ENCODE measurements at regions not wholly inside any gene's neighbourhood (a gene's known extent, or its start where the extent isn't known, plus 50 kb on each side); places are given as distances from the start of the nearest gene placed in this dataset.
"Not testable (repeated sequence)": the region's sequence is repeated elsewhere in the genome, so short reads cannot be mapped to it uniquely, and the experiment has no call there.

DNA sequence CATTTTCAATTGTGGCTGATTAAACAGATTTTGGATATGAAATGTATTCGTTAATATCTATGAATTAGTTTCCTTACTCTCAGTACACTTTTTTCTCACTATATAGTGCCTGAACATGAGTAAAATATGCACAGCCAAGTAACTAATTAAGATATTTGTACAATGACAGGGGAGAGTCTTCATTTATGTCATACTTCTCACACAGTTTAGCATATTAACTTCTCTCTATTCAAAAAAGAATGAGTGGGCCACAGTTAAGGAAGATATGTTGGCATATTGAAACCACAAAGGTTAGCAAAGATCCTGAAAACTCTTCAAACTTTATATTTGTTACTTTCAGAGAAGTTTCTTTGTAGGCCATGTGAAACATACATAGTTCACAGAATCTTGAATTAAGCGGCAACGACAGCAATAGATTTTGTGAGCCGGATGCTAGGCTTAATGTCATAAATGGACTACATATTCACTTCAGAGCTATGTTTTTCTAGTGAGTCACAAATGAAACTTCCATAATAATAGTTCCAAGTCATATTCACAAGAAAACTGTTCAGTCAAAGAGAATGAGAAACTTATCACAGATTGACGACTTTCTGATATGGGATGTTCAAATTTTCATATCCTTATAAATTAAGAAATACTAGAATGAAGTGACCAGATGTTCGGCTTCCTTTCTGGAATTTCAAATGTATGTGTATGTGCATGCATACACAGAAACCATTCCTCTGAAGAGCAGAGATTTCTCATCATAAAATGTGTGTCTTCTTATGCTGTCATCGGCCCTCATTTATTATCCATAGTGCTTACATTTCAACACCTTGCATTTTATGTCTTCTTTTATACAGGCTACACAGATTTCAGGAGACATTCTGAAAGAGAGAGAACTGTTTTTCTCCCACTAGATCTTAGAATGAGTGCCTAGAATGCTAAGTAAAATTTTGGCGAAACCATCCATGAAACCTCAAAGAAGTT is 584.0 kb downstream of the SATB2 start:
- Histone ChIP-seq H3K4me3 (no peak overlapping the region), H3K4me1 (peaks cover 0 to 36% (median 0%) of the 10 kb centered on the region in 4 donors), H3K27ac (peak overlapping the region; percentile 51 to 72), H3K9me3 (no peaks in the 10 kb centered on the region), H3K36me3 (no peaks in the 10 kb centered on the region), H3K27me3 (no peaks in the 10 kb centered on the region)
- intact Hi-C loops (cut with DNase I; ENCODE audit: low total_unique reads), result no loop called here
- no peak for DNase-seq
- TF ChIP-seq, protein P1, sequence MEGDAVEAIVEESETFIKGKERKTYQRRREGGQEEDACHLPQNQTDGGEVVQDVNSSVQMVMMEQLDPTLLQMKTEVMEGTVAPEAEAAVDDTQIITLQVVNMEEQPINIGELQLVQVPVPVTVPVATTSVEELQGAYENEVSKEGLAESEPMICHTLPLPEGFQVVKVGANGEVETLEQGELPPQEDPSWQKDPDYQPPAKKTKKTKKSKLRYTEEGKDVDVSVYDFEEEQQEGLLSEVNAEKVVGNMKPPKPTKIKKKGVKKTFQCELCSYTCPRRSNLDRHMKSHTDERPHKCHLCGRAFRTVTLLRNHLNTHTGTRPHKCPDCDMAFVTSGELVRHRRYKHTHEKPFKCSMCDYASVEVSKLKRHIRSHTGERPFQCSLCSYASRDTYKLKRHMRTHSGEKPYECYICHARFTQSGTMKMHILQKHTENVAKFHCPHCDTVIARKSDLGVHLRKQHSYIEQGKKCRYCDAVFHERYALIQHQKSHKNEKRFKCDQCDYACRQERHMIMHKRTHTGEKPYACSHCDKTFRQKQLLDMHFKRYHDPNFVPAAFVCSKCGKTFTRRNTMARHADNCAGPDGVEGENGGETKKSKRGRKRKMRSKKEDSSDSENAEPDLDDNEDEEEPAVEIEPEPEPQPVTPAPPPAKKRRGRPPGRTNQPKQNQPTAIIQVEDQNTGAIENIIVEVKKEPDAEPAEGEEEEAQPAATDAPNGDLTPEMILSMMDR (IDR thresholded peaks at IDR 0.05), result no peak

DNA sequence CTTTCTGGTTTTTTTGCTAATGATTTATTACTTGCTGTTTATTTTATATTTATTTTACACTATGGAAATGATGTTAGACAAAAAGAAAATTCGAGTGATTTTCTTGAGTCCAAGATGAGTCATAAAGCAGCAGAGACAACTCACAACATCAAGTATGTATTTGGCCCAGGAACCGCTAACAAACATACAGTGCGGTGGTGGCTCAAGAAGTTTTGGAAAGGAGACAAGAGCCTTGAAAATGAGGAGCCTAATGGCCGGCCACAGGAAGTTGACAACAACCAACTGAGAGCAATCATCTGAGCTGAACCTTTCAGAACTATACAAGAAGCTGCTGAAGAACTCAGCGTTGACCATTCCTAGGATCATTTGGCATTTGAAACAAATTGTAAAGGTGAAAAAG is 594.1 kb downstream of the SATB2 start:
- TF ChIP-seq, protein P1 (IDR thresholded peaks at IDR 0.05), result no peak
- intact Hi-C loops (cut with DNase I; ENCODE audit: low total_unique reads), result no loop called here
- Histone ChIP-seq H3K4me3 (no peak overlapping the region), H3K27ac (no peak overlapping the region), H3K36me3 (no peaks in the 10 kb centered on the region), H3K27me3 (no peaks in the 10 kb centered on the region), H3K4me1 (no peaks in the 10 kb centered on the region), H3K9me3 (no peaks in the 10 kb centered on the region)
- DNase-seq, result no peak

DNA sequence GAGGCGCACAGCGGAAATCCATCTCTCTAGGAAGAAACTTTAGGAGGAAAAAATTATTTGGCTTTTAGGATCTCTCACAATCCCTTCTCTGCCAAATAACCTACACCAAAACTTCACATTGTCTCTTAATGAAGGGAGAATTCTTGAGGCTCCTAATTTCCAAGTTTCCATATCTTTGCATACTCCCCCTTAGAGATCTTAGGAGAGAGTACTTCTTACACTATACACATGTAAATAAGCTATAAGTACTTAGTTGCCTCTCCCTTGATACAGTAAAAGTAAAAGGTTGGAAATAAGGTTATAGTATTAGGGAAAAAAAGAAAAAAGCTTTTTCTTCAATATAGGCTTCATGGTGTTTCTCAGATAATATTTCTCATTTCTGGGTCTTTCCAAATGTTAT is 596.7 kb downstream of the SATB2 start:
- DNase-seq, result no peak
- Histone ChIP-seq H3K4me1 (no peaks in the 10 kb centered on the region), H3K4me3 (no peak overlapping the region), H3K36me3 (no peaks in the 10 kb centered on the region), H3K27me3 (no peaks in the 10 kb centered on the region), H3K9me3 (peaks cover 0 to 4% (median 0%) of the 10 kb centered on the region in 3 donors), H3K27ac (no peak overlapping the region)
- TF ChIP-seq, protein P1 (IDR thresholded peaks at IDR 0.05), result no peak
- intact Hi-C loops (cut with DNase I; ENCODE audit: low total_unique reads), result no loop called here

DNA sequence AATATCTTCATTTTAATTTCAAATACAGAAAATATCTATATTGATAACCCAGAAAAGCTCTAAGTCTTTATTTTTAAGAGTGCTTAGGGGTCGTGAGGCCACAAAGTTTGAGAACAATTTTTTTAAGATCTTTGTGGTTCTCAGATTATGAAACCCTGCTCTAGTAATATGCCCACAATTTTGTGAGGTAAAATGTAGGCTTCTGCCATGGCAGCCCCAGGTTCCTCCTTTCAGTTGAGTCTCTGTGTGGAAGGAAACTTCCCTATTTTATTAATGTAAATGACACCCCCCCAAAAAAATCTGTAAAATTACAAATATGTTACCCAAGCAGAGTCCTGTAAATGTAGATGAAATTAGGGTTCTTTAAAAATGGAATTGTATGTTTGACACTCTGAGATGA is 600.5 kb downstream of the SATB2 start:
- Histone ChIP-seq H3K27me3 (no peaks in the 10 kb centered on the region), H3K9me3 (peaks cover 0 to 4% (median 0%) of the 10 kb centered on the region in 3 donors), H3K27ac (no peak overlapping the region), H3K4me1 (no peaks in the 10 kb centered on the region), H3K4me3 (no peak overlapping the region), H3K36me3 (no peaks in the 10 kb centered on the region)
- DNase-seq, result no peak
- TF ChIP-seq, protein P1 (IDR thresholded peaks at IDR 0.05), result no peak
- intact Hi-C loops (cut with DNase I; ENCODE audit: low total_unique reads), result no loop called here

DNA sequence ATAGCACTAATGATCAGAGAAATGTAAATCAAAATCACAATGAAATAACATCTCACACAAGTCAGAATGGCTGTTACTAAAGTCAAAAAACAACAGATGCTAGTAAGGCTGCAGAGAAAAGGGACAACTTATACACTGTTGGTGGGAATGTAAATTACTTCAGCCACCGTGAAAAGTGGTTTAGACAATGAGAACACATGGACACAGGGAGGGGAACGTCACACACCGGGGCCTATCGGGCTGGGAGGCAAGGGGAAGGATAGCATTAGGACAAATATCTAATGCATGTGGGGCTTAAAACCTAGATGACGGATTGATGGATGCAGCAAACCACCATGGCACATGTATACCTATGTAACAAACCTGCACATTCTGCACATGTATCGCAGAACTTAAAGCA is 602.0 kb downstream of the SATB2 start:
- H3K4me1 ChIP-seq; H3K27ac ChIP-seq; H3K36me3 ChIP-seq; H3K9me3 ChIP-seq; intact Hi-C loops (cut with DNase I; ENCODE audit: low total_unique reads); DNase-seq; H3K27me3 ChIP-seq; H3K4me3 ChIP-seq: not testable (repeated sequence)

DNA sequence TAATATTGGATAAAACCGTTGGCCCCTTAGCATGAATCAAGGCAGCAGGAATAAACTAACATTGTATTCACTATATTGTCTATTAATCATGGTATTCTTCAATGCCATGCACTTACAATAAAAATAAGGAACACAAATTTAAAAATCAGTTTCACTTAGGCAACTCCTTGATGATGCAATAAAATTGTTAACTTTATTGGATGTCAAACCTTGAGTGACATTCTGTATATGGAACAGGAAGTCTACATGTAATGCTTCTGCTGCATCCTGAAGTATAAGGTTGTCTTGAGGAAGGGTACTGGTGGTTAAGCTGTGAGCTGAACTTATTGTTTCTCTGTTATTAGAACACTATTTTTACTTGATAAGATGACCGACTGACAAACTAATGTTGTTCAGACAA is 605.5 kb downstream of the SATB2 start:
- Histone ChIP-seq H3K27me3 (no peaks in the 10 kb centered on the region), H3K4me1 (no peaks in the 10 kb centered on the region), H3K36me3 (no peaks in the 10 kb centered on the region), H3K9me3 (no peaks in the 10 kb centered on the region), H3K4me3 (no peak overlapping the region), H3K27ac (no peak overlapping the region)
- DNase-seq, result no peak
- intact Hi-C loops (cut with DNase I; ENCODE audit: low total_unique reads), result no loop called here
- TF ChIP-seq, protein P1 (IDR thresholded peaks at IDR 0.05), result no peak
